T-helper 17 cell (primary cell): ENCODE measurements at regions not wholly inside any gene's neighbourhood (a gene's known extent, or its start where the extent isn't known, plus 50 kb on each side); places are given as distances from the start of the nearest gene placed in this dataset.

Experiments
- ATAC-seq: fragments of 150-1000 bp; cut with Tn5 transposase; 2 replicates; pipeline ENCODE4 v1.10.0; 2021; ENCODE audit warnings: mild to moderate bottlenecking, moderate library complexity
- DNase-seq, 3 donors: peaks; one replicate each; pipeline versions ENCODE4 v3.0.0 to v3.0.0-alpha.2; 2020 to 2021
- H3K9me3 ChIP-seq: one replicate; pipeline ENCODE4 v1.7.0; 2013; ENCODE audit warnings: low read length, mild to moderate bottlenecking; ENCODE audit not compliant: control insufficient read depth, poor library complexity, severe bottlenecking
- H3K27ac Mint-ChIP-seq: one replicate; pipeline ENCODE4 v1.8.0; 2022; ENCODE audit warnings: mild to moderate bottlenecking, moderate library complexity, mixed read lengths
- H3K27me3 Mint-ChIP-seq: one replicate; pipeline ENCODE4 v1.8.0; 2022; ENCODE audit warnings: mixed read lengths
- H3K36me3 Mint-ChIP-seq: one replicate; pipeline ENCODE4 v1.8.0; 2022; ENCODE audit warnings: low read depth, mixed read lengths
- H3K4me1 Mint-ChIP-seq: one replicate; pipeline ENCODE4 v1.8.0; 2022; ENCODE audit warnings: mild to moderate bottlenecking, mixed read lengths
- H3K4me3 Mint-ChIP-seq: one replicate; pipeline ENCODE4 v1.8.0; 2022; ENCODE audit warnings: mild to moderate bottlenecking, moderate library complexity, mixed read lengths

DNA sequence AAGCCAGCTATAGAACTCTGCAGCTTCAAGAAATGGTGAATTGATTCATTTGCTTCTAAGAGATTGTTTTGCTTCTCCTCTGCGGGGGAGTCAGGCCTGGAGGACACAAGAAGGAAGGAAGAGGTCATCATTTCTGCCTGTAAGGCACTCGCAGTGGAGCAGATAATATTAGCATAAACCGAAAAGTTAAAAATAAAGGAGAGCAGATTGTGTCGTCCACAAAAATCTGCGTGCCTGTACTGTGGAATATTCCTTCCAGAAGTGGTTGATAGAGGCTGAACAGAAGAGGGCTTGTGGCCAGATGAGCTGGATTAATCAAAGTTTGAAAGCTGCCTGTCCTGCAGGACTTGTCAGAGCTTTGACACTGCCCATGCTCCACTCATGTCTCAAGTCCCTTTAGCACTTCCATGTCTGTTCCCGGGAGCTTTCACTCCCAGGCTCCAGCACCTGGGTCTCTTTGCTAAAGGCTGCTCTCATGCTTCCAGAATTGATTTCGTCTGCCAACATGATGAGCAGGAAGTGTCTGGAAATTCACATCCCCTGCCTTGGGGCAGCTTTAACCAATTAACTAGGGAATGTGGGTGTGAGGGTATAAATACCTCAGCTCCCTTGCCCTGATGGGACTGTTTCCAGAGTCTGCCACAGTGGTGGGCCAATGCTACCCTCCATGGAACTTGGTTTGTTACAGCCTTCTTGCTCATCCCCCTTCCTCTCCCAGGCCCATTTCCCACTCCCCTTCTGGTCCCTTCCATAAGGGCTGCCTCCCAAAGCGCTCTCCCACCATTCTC lies 65.1 kb upstream of the STX16 start:
- peaks cover 38% of the 10 kb centered on the region for H3K27me3 Mint-ChIP-seq

GRCh38 chr20:58584881-58585752 lies 66.0 kb upstream of the STX16 start:
- ATAC-seq (no peak), DNase-seq (no peak)
- no peaks in the 10 kb centered on the region for H3K4me1 Mint-ChIP-seq
- no peaks in the 10 kb centered on the region for H3K9me3 ChIP-seq
- H3K4me3 Mint-ChIP-seq = no peak overlapping the region
- peaks cover 32% of the 10 kb centered on the region for H3K27me3 Mint-ChIP-seq
- no peak overlapping the region for H3K27ac Mint-ChIP-seq
- peaks cover 4% of the 10 kb centered on the region for H3K36me3 Mint-ChIP-seq

More for the DNA sequence above, 65.1 kb upstream of the STX16 start:
- Mint-ChIP-seq H3K4me3 (no peak overlapping the region), H3K27ac (no peak overlapping the region), H3K4me1 (no peaks in the 10 kb centered on the region), H3K36me3 (peaks cover 4% of the 10 kb centered on the region)
- no peak for DNase-seq
- no peaks in the 10 kb centered on the region for H3K9me3 ChIP-seq
- ATAC-seq = no peak

DNA sequence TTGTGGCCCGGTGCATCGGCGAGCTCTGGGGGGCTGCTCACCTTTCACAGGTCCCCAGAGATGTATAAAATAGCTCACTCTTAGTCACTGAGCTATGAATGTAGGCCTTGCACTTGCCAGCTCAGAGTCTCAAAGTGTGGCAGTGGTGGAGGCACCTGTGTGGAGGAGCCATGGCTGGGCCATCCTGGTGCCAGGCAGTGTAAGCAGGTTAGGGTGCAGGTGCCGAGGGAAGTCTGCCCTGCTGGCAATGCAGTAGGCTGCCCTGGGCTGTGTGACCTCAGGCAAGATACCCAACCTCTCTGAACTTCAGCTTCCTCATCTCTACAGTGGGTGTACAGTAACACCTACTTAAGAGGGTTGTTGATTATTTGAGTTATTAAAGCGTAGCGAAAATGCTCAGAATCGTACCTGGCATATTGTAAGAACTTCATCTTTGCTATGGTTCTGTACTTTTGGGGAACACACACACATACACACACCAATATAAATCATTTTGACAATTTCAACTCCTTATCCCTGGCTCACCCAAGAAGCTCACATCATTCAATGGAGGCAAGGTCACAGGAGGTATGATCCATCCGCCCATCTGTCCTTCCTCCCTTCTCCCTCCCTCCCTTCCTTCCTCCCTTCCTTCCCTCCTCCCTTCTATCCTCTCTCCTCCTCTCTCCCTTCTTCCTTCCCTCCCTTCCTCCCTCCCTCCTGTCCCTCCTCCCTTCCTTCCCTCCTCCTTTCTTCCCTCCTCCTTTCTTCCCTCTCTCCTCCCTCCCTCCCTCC lies 66.8 kb upstream of the STX16 start:
- H3K27ac Mint-ChIP-seq = no peak overlapping the region
- no peak for DNase-seq
- no peak for ATAC-seq

GRCh38 chr20:58583586-58583985 lies 67.5 kb upstream of the STX16 start:
- ATAC-seq = no peak
- H3K9me3 ChIP-seq = no peaks in the 10 kb centered on the region
- Mint-ChIP-seq H3K27me3 (peaks cover 19% of the 10 kb centered on the region), H3K4me3 (no peak overlapping the region), H3K36me3 (peaks cover 4% of the 10 kb centered on the region), H3K4me1 (no peaks in the 10 kb centered on the region), H3K27ac (no peak overlapping the region)
- no peak for DNase-seq

More for the DNA sequence above, 66.8 kb upstream of the STX16 start:
- no peak overlapping the region for H3K4me3 Mint-ChIP-seq
- no peaks in the 10 kb centered on the region for H3K9me3 ChIP-seq
- H3K4me1 Mint-ChIP-seq = no peaks in the 10 kb centered on the region
- H3K36me3 Mint-ChIP-seq = peaks cover 4% of the 10 kb centered on the region
- H3K27me3 Mint-ChIP-seq = peaks cover 23% of the 10 kb centered on the region

GRCh38 chr20:58583176-58583575 lies 67.9 kb upstream of the STX16 start:
- Mint-ChIP-seq H3K36me3 (peaks cover 4% of the 10 kb centered on the region), H3K4me3 (no peak overlapping the region), H3K27me3 (peaks cover 20% of the 10 kb centered on the region), H3K27ac (no peak overlapping the region), H3K4me1 (no peaks in the 10 kb centered on the region)
- ATAC-seq = no peak
- no peaks in the 10 kb centered on the region for H3K9me3 ChIP-seq
- DNase-seq = no peak

DNA sequence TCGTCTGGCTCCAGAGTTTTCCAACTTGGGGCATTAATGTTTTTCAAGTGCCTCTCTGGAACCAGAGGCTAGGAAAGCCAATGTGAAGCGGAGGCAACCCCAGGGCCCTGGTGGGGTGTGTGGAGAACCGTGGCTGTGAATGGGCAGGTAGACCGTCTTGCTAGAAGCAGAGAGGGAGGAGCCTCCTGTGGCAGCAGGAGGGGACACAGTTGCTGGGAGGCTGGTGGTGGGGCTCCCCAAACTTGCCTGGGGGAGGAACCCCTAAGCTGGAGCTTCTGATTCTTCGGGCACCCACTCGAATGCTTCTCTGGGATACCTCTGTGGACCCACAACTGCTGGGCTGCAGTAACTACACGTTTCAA lies 65.3 kb upstream of the APCDD1L start:
- ATAC-seq = no peak
- Mint-ChIP-seq H3K4me1 (no peaks in the 10 kb centered on the region), H3K36me3 (peaks cover 4% of the 10 kb centered on the region), H3K4me3 (no peak overlapping the region), H3K27ac (no peak overlapping the region), H3K27me3 (peaks cover 30% of the 10 kb centered on the region)
- no peaks in the 10 kb centered on the region for H3K9me3 ChIP-seq
- no peak for DNase-seq

DNA sequence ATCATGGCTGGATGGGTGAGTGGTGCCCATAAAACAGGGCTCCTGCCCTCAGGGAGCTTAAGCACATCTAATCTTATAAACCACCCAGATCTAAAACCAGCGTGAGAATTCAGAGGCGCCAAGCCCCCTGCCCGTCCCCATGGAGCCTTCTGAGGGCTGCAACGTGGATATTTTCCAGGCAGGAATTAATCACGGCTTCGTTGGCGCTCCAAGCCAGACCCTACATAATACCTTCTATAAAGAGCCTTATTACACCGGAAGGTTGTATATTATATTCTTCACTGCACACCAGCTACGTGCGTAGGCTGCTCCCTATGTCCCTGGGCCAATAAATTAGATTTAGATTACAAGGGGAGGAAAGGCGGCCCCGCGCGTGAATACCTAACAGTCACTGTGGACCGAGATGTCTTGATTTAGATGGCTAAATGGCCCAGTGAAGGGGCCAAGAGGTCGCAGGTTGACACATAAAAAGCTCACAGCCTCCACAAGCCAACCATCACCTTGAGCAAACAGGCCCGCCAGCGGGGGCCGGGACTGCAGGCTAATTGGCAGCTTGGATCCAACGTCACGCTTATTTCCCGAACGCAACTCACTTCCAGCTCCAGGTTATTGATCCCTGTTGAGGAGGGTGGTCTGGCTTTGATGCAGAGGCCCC lies 64.7 kb upstream of the APCDD1L start:
- Mint-ChIP-seq H3K27me3 (peaks cover 34% of the 10 kb centered on the region), H3K4me1 (no peaks in the 10 kb centered on the region), H3K36me3 (peaks cover 4% of the 10 kb centered on the region), H3K27ac (no peak overlapping the region), H3K4me3 (no peak overlapping the region)
- no peak for DNase-seq
- H3K9me3 ChIP-seq = no peaks in the 10 kb centered on the region
- ATAC-seq = no peak

DNA sequence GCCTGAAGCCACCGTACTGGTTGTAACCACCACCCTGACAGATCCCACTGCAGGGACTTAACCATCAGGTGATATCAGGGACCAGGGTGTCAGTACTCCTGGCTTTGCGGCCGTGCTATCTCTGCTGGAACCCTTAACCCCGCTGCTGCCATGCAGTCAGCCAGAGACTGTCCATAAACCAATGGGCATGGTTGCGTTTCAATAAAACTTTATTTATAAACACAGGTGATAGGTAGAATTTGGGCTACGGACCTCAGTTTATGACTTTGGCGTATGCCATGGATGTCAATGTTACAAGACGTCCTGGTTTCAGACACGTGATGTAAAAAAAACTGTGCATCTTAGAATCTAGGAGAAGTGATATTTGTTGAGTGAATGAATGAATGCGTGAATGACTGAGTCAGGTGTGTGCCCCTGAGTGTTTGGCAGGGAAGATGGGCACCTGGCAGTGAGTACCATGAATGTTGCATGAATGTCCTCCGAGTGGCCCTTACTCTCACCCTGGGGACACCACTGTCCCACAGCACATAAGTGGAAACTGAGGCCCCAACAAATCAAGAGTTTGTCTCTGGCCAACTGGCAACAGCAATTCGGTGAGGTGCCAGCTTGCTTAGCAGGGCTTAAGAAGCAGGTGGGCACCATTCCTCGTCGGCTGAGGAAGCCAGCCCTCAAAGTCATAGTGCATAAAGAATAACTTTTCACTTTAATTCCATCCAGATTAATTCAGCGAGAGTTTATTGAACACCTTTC lies 64.0 kb upstream of the APCDD1L start:
- H3K27ac Mint-ChIP-seq = no peak overlapping the region
- DNase-seq (no peak), ATAC-seq (no peak)
- no peaks in the 10 kb centered on the region for H3K9me3 ChIP-seq
- H3K4me1 Mint-ChIP-seq = peaks cover 2% of the 10 kb centered on the region
- no peak overlapping the region for H3K4me3 Mint-ChIP-seq
- peaks cover 4% of the 10 kb centered on the region for H3K36me3 Mint-ChIP-seq
- peaks cover 41% of the 10 kb centered on the region for H3K27me3 Mint-ChIP-seq

GRCh38 chr20:58577871-58578598 lies 62.8 kb upstream of the APCDD1L start:
- Mint-ChIP-seq H3K27me3 (peaks cover 51% of the 10 kb centered on the region), H3K27ac (no peak overlapping the region), H3K4me3 (no peak overlapping the region), H3K36me3 (peaks cover 4% of the 10 kb centered on the region), H3K4me1 (peaks cover 2% of the 10 kb centered on the region)
- no peaks in the 10 kb centered on the region for H3K9me3 ChIP-seq
- ATAC-seq (no peak), DNase-seq (no peak)

- H3K4me1 Mint-ChIP-seq = peaks cover 2% of the 10 kb centered on the region
- no peaks in the 10 kb centered on the region for H3K9me3 ChIP-seq
- no peak overlapping the region for H3K4me3 Mint-ChIP-seq
- no peak for DNase-seq
- H3K27ac Mint-ChIP-seq = no peak overlapping the region
- peaks cover 51% of the 10 kb centered on the region for H3K27me3 Mint-ChIP-seq
- no peak for ATAC-seq
- peaks cover 4% of the 10 kb centered on the region for H3K36me3 Mint-ChIP-seq
These were observed 62.1 kb upstream of the APCDD1L start for GRCh38 chr20:58577139-58577806.

DNA sequence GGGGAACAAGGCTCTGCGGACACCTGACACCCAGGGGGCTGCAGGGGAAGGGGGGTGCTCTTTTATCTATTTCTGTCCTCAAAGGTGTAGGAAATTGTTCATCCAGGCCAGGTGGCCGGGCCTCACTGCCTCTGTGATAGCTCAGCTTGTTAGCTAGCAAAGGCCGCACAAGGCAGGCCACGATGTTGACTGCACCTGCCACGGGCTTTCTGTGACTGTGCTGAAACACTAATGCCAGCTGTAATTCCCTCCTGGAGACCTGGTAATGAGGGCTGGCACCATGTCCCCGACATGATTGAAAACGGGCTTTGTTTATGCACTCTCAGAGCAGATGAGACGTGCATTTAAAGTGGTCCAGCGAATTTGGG lies 61.4 kb upstream of the APCDD1L start:
- Mint-ChIP-seq H3K27ac (no peak overlapping the region), H3K27me3 (peaks cover 51% of the 10 kb centered on the region)
- no peak for ATAC-seq

More for the DNA sequence above, 61.4 kb upstream of the APCDD1L start:
- Mint-ChIP-seq H3K36me3 (peaks cover under 1% of the 10 kb centered on the region), H3K4me1 (peaks cover 2% of the 10 kb centered on the region), H3K4me3 (no peak overlapping the region)
- no peaks in the 10 kb centered on the region for H3K9me3 ChIP-seq
- DNase-seq = no peak
